Effector CD4-positive, alpha-beta T cell (primary cell): ENCODE measurements at regions not wholly inside any gene's neighbourhood (a gene's known extent, or its start where the extent isn't known, plus 50 kb on each side); places are given as distances from the start of the nearest gene placed in this dataset.

Source experiments
- DNase-seq: peaks from one replicate; pipeline ENCODE4 v3.0.0-alpha.2; 2020

- no peak for DNase-seq
Observed at GRCh38 chr3:16810593-16811367, 74.0 kb upstream of the PLCL2 start.

- no peak for DNase-seq
Observed at GRCh38 chr3:16811950-16812349, 72.8 kb upstream of the PLCL2 start.

GRCh38 chr3:16813336-16813735 is 71.4 kb upstream of the PLCL2 start:
- no peak for DNase-seq

- DNase-seq: no peak
Observed at GRCh38 chr3:16816048-16816780, 68.5 kb upstream of the PLCL2 start.

GRCh38 chr3:16817197-16817596 is 67.6 kb upstream of the PLCL2 start:
- DNase-seq: no peak

- DNase-seq: no peak
Observed at GRCh38 chr3:16818194-16818593, 66.6 kb upstream of the PLCL2 start.

GRCh38 chr3:16818945-16819344 is 65.8 kb upstream of the PLCL2 start:
- DNase-seq: no peak

- DNase-seq: no peak
Observed at GRCh38 chr3:16820485-16820884, 64.3 kb upstream of the PLCL2 start.

GRCh38 chr3:16821053-16821452 is 63.7 kb upstream of the PLCL2 start:
- no peak for DNase-seq

- no peak for DNase-seq
Observed at GRCh38 chr3:16824081-16824696, 60.6 kb upstream of the PLCL2 start.

- DNase-seq: no peak
Observed at GRCh38 chr3:16825617-16826204, 59.0 kb upstream of the PLCL2 start.

GRCh38 chr3:16828815-16829214 is 55.9 kb upstream of the PLCL2 start:
- DNase-seq: peak; percentile 33

GRCh38 chr3:16831846-16832245 is 52.9 kb upstream of the PLCL2 start:
- DNase-seq: no peak

GRCh38 chr3:16834214-16834613 is 50.5 kb upstream of the PLCL2 start:
- no peak for DNase-seq

- no peak for DNase-seq
Observed at GRCh38 chr3:16834753-16835152, 50.0 kb upstream of the PLCL2 start.
